ENCODE measurements at regions not wholly inside any gene's neighbourhood (a gene's known extent, or its start where the extent isn't known, plus 50 kb on each side); places are given as distances from the start of the nearest gene placed in this dataset.

GRCh38 chr1:56056438-56057287, 522.7 kb downstream of the PLPP3 start:
- WGBS (ENCODE audit: extremely low coverage, insufficient coverage, insufficient read length) = no CpG with 5 or more reads among the region's 9 CpGs
- no peak overlapping the region for H4K12ac ChIP-seq (ENCODE audit: low read depth, low read length)

GRCh38 chr1:56054959-56055358, 524.4 kb downstream of the PLPP3 start:
- Histone ChIP-seq H3K4me3 (ENCODE audit: low read depth, low read length) (no peak overlapping the region), H3K27ac (ENCODE audit: low read depth, low read length) (no peak overlapping the region), H3K23ac (ENCODE audit: low read length) (no peak overlapping the region), H4K12ac (ENCODE audit: low read depth, low read length) (no peak overlapping the region), H3K79me2 (ENCODE audit: control insufficient read depth, insufficient read depth, low read length, poor library complexity) (no peaks in the 10 kb centered on the region), H3K18ac (ENCODE audit: low read length) (no peak overlapping the region), H3K4ac (ENCODE audit: low read depth, low read length) (no peak overlapping the region), H2AK5ac (ENCODE audit: low read length) (no peak overlapping the region), H4K91ac (ENCODE audit: low read depth, low read length) (no peak overlapping the region), H3K9me3 (ENCODE audit: insufficient read depth, low read depth, low read length) (no peaks in the 10 kb centered on the region), H3K14ac (ENCODE audit: low read length) (no peak overlapping the region), H3K4me2 (ENCODE audit: low read length) (no peak overlapping the region), H2AFZ (ENCODE audit: insufficient read depth, low read length, poor library complexity) (no peak overlapping the region), H3K4me1 (ENCODE audit: control insufficient read depth in 1 of 2, insufficient read depth in 2 of 2, low read length in 2 of 2) (peaks cover 0 to 2% of the 10 kb centered on the region in 2 experiments), H2BK5ac (ENCODE audit: low read depth, low read length, poor library complexity) (no peak overlapping the region), H3K36me3 (ENCODE audit: control insufficient read depth in 1 of 2, insufficient read depth in 2 of 2, low read length in 2 of 2) (no peaks in the 10 kb centered on the region), H3K9ac (ENCODE audit: low read length) (no peak overlapping the region), H3K27me3 (ENCODE audit: insufficient read depth, low read length) (no peaks in the 10 kb centered on the region), H2BK12ac (ENCODE audit: low read length) (no peak overlapping the region), H4K8ac (ENCODE audit: low read depth, low read length) (no peak overlapping the region), H2BK120ac (ENCODE audit: insufficient read depth, low read length, poor library complexity) (no peak overlapping the region), H3K79me1 (ENCODE audit: low read length) (no peaks in the 10 kb centered on the region)
- DNase-seq = no peak

More at GRCh38 chr1:56056438-56057287, 522.7 kb downstream of the PLPP3 start:
- Histone ChIP-seq H3K14ac (ENCODE audit: low read length) (no peak overlapping the region), H3K18ac (ENCODE audit: low read length) (no peak overlapping the region), H2BK120ac (ENCODE audit: insufficient read depth, low read length, poor library complexity) (no peak overlapping the region), H2AK5ac (ENCODE audit: low read length) (no peak overlapping the region), H3K79me1 (ENCODE audit: low read length) (peaks cover 3% of the 10 kb centered on the region), H2AFZ (ENCODE audit: insufficient read depth, low read length, poor library complexity) (no peak overlapping the region), H3K79me2 (ENCODE audit: control insufficient read depth, insufficient read depth, low read length, poor library complexity) (no peaks in the 10 kb centered on the region), H3K9ac (ENCODE audit: low read length) (no peak overlapping the region), H3K36me3 (ENCODE audit: control insufficient read depth in 1 of 2, insufficient read depth in 2 of 2, low read length in 2 of 2) (no peaks in the 10 kb centered on the region), H3K27ac (ENCODE audit: low read depth, low read length) (no peak overlapping the region), H3K4ac (ENCODE audit: low read depth, low read length) (no peak overlapping the region), H3K4me2 (ENCODE audit: low read length) (no peak overlapping the region), H2BK12ac (ENCODE audit: low read length) (no peak overlapping the region), H4K8ac (ENCODE audit: low read depth, low read length) (no peak overlapping the region), H3K27me3 (ENCODE audit: insufficient read depth, low read length) (no peaks in the 10 kb centered on the region), H2BK5ac (ENCODE audit: low read depth, low read length, poor library complexity) (no peak overlapping the region), H3K9me3 (ENCODE audit: insufficient read depth, low read depth, low read length) (no peaks in the 10 kb centered on the region), H3K4me1 (ENCODE audit: control insufficient read depth in 1 of 2, insufficient read depth in 2 of 2, low read length in 2 of 2) (peaks cover 0 to 6% of the 10 kb centered on the region in 2 experiments), H3K4me3 (ENCODE audit: low read depth, low read length) (no peak overlapping the region), H3K23ac (ENCODE audit: low read length) (no peak overlapping the region), H4K91ac (ENCODE audit: low read depth, low read length) (no peak overlapping the region)
- peak in 1 of 2 donors; percentile 42 for DNase-seq

GRCh38 chr1:56052041-56052440, 527.3 kb downstream of the PLPP3 start:
- Histone ChIP-seq H4K8ac (ENCODE audit: low read depth, low read length) (no peak overlapping the region), H3K14ac (ENCODE audit: low read length) (no peak overlapping the region), H4K91ac (ENCODE audit: low read depth, low read length) (no peak overlapping the region), H4K12ac (ENCODE audit: low read depth, low read length) (no peak overlapping the region), H2BK120ac (ENCODE audit: insufficient read depth, low read length, poor library complexity) (no peak overlapping the region), H2AK5ac (ENCODE audit: low read length) (no peak overlapping the region), H2AFZ (ENCODE audit: insufficient read depth, low read length, poor library complexity) (no peak overlapping the region), H3K9ac (ENCODE audit: low read length) (no peak overlapping the region), H3K79me2 (ENCODE audit: control insufficient read depth, insufficient read depth, low read length, poor library complexity) (no peaks in the 10 kb centered on the region), H3K4me2 (ENCODE audit: low read length) (no peak overlapping the region), H3K36me3 (ENCODE audit: control insufficient read depth in 1 of 2, insufficient read depth in 2 of 2, low read length in 2 of 2) (no peaks in the 10 kb centered on the region), H3K4me1 (ENCODE audit: control insufficient read depth in 1 of 2, insufficient read depth in 2 of 2, low read length in 2 of 2) (peaks cover 0 to 2% of the 10 kb centered on the region in 2 experiments), H3K23ac (ENCODE audit: low read length) (no peak overlapping the region), H3K4me3 (ENCODE audit: low read depth, low read length) (no peak overlapping the region), H3K9me3 (ENCODE audit: insufficient read depth, low read depth, low read length) (no peaks in the 10 kb centered on the region), H2BK12ac (ENCODE audit: low read length) (no peak overlapping the region), H3K18ac (ENCODE audit: low read length) (no peak overlapping the region), H3K4ac (ENCODE audit: low read depth, low read length) (no peak overlapping the region), H3K27ac (ENCODE audit: low read depth, low read length) (no peak overlapping the region), H2BK5ac (ENCODE audit: low read depth, low read length, poor library complexity) (no peak overlapping the region), H3K27me3 (ENCODE audit: insufficient read depth, low read length) (no peaks in the 10 kb centered on the region), H3K79me1 (ENCODE audit: low read length) (no peaks in the 10 kb centered on the region)
- DNase-seq = no peak
- WGBS (ENCODE audit: extremely low coverage, insufficient coverage, insufficient read length) = no CpG with 5 or more reads among the region's 2 CpGs

GRCh38 chr1:56050911-56051310, 528.5 kb downstream of the PLPP3 start:
- no peak overlapping the region for H2BK5ac ChIP-seq (ENCODE audit: low read depth, low read length, poor library complexity)
- no peak overlapping the region for H3K18ac ChIP-seq (ENCODE audit: low read length)
- H3K9me3 ChIP-seq (ENCODE audit: insufficient read depth, low read depth, low read length) = no peaks in the 10 kb centered on the region
- H3K79me2 ChIP-seq (ENCODE audit: control insufficient read depth, insufficient read depth, low read length, poor library complexity) = no peaks in the 10 kb centered on the region
- H2AFZ ChIP-seq (ENCODE audit: insufficient read depth, low read length, poor library complexity) = no peak overlapping the region
- H3K4me2 ChIP-seq (ENCODE audit: low read length) = no peak overlapping the region
- no peak overlapping the region for H3K14ac ChIP-seq (ENCODE audit: low read length)
- no peak overlapping the region for H4K12ac ChIP-seq (ENCODE audit: low read depth, low read length)
- H2BK120ac ChIP-seq (ENCODE audit: insufficient read depth, low read length, poor library complexity) = no peak overlapping the region
- no peak for DNase-seq
- no peak overlapping the region for H3K4ac ChIP-seq (ENCODE audit: low read depth, low read length)
- no peak overlapping the region for H3K27ac ChIP-seq (ENCODE audit: low read depth, low read length)
- no peak overlapping the region for H3K4me3 ChIP-seq (ENCODE audit: low read depth, low read length)
- no peak overlapping the region for H4K91ac ChIP-seq (ENCODE audit: low read depth, low read length)
- no peaks in the 10 kb centered on the region for H3K27me3 ChIP-seq (ENCODE audit: insufficient read depth, low read length)
- H3K79me1 ChIP-seq (ENCODE audit: low read length) = no peaks in the 10 kb centered on the region
- H4K8ac ChIP-seq (ENCODE audit: low read depth, low read length) = no peak overlapping the region
- H3K23ac ChIP-seq (ENCODE audit: low read length) = no peak overlapping the region
- WGBS (ENCODE audit: extremely low coverage, insufficient coverage, insufficient read length) = no CpG with 5 or more reads among the region's 2 CpGs
- H3K36me3 ChIP-seq (ENCODE audit: control insufficient read depth in 1 of 2, insufficient read depth in 2 of 2, low read length in 2 of 2) = no peaks in the 10 kb centered on the region
- no peak overlapping the region for H2BK12ac ChIP-seq (ENCODE audit: low read length)
- no peak overlapping the region for H3K9ac ChIP-seq (ENCODE audit: low read length)
- no peak overlapping the region for H2AK5ac ChIP-seq (ENCODE audit: low read length)
- no peaks in the 10 kb centered on the region for H3K4me1 ChIP-seq (ENCODE audit: control insufficient read depth in 1 of 2, insufficient read depth in 2 of 2, low read length in 2 of 2)

Measured in trophoblast cell (in vitro differentiated cells and primary cell).